B cell (primary cell): ENCODE measurements at regions not wholly inside any gene's neighbourhood (a gene's known extent, or its start where the extent isn't known, plus 50 kb on each side); places are given as distances from the start of the nearest gene placed in this dataset.

ENCODE experiments used
- ATAC-seq: fragments of 200-7000 bp; cut with Tn5 transposase; one replicate; pipeline ENCODE4 v1.10.0; 2021; ENCODE audit warnings: low read depth, mild to moderate bottlenecking, moderate number of reproducible peaks, moderate library complexity
- CTCF ChIA-PET: fragments of 350-600 bp; sonication (Branson Sonifier 250); formaldehyde crosslinking; loops from one replicate; lab custom pipeline; 2021; ENCODE audit warnings: antibody characterized with exemption, inconsistent platforms; lab: Charles Lee
- POLR2A ChIA-PET: fragments of 350-600 bp; sonication (Branson Sonifier 250); formaldehyde crosslinking; loops from one replicate; lab custom pipeline; 2021; ENCODE audit warnings: antibody characterized with exemption; lab: Charles Lee
- DNase-seq: peaks from one replicate; pipeline ENCODE4 v3.0.0; 2013
- H2AFZ ChIP-seq: 2 replicates; pipeline ENCODE4 v1.6.1; 2012; ENCODE audit warnings: mild to moderate bottlenecking, low read depth, low read length; ENCODE audit not compliant: insufficient read depth, poor library complexity, severe bottlenecking
- H3K27ac ChIP-seq, 2 donors: 1 replicate in 1 of 2; 2 replicates in 1 of 2; pipeline ENCODE4 v1.5.1; 2012 to 2013; ENCODE audit warnings: low read length in 2 of 2, mild to moderate bottlenecking in 2 of 2, moderate library complexity in 1 of 2
- H3K27me3 ChIP-seq, 4 experiments: fragments of 200-600 bp in 1 of 4; sonication (generic) in 1 of 4; replicated peaks in 1 of 4; 1 replicate in 2 of 4; 2 replicates in 2 of 4; pipeline versions ENCODE4 v1.6.1 to v1.7.0; 2013 to 2016; ENCODE audit warnings: low read length in 3 of 4, mild to moderate bottlenecking in 2 of 4, mixed read lengths in 1 of 4, moderate library complexity in 1 of 4; ENCODE audit not compliant: insufficient read depth in 4 of 4, control insufficient read depth in 3 of 4; ENCODE audit errors: control extremely low read depth in 1 of 4
- H3K36me3 ChIP-seq, 2 experiments: replicated peaks in 1 of 2; 1 replicate in 1 of 2; 2 replicates in 1 of 2; pipeline versions ENCODE4 v1.6.1 to v1.7.1; 2013; ENCODE audit warnings: low read length in 1 of 2; ENCODE audit not compliant: insufficient read depth in 2 of 2, control insufficient read depth in 1 of 2; ENCODE audit errors: control extremely low read depth in 1 of 2, extremely low read depth in 1 of 2
- H3K4me1 ChIP-seq, 2 donors: fragments of 200-600 bp in 1 of 2; sonication (generic) in 1 of 2; 1 replicate in 1 of 2; 2 replicates in 1 of 2; pipeline versions ENCODE4 v1.5.1 to v1.6.1; 2013 to 2017; ENCODE audit warnings: low read length in 2 of 2; ENCODE audit not compliant: control insufficient read depth in 2 of 2, insufficient read depth in 2 of 2
- H3K4me2 ChIP-seq: replicated peaks from 2 replicates; pipeline ENCODE3; 2012; ENCODE audit warnings: mild to moderate bottlenecking, low read depth, low read length; ENCODE audit not compliant: poor library complexity, severe bottlenecking
- H3K4me3 ChIP-seq, 5 experiments: fragments of 200-600 bp in 1 of 5; sonication (generic) in 1 of 5; 1 replicate in 3 of 5; 2 replicates in 2 of 5; pipeline versions ENCODE4 v1.5.1 to v1.7.0; 2011 to 2016; ENCODE audit warnings: low read length in 4 of 5, mild to moderate bottlenecking in 4 of 5, low read depth in 2 of 5, control low read depth in 1 of 5, moderate library complexity in 1 of 5; ENCODE audit not compliant: insufficient read depth in 1 of 5; ENCODE audit errors: control extremely low read depth in 1 of 5, extremely low read depth in 1 of 5
- H3K79me2 ChIP-seq: fragments of 200-600 bp; sonication (generic); one replicate; pipeline ENCODE4 v1.6.0; 2016; ENCODE audit warnings: low read length; ENCODE audit not compliant: control insufficient read depth, insufficient read depth
- H3K9ac ChIP-seq: fragments of 200-600 bp; sonication (generic); 2 replicates; pipeline ENCODE4 v1.6.1; 2017; ENCODE audit warnings: mild to moderate bottlenecking, low read length, moderate library complexity
- H3K9me3 ChIP-seq, 3 donors: one replicate each; pipeline versions ENCODE4 v1.6.1 to v1.7.1; 2013; ENCODE audit warnings: low read length in 2 of 3; ENCODE audit not compliant: control insufficient read depth in 2 of 3, insufficient read depth in 1 of 3; ENCODE audit errors: control extremely low read depth in 1 of 3
- H4K20me1 ChIP-seq: 2 replicates; pipeline ENCODE4 v1.6.0; 2012; ENCODE audit warnings: mild to moderate bottlenecking, low read length; ENCODE audit not compliant: insufficient read depth, control insufficient read depth, poor library complexity, severe bottlenecking
- H3K27ac Mint-ChIP-seq: one replicate; pipeline ENCODE4 v1.8.0; 2021; ENCODE audit warnings: mixed read lengths
- H3K27me3 Mint-ChIP-seq: one replicate; pipeline ENCODE4 v1.8.0; 2021; ENCODE audit warnings: mixed read lengths
- H3K4me1 Mint-ChIP-seq: one replicate; pipeline ENCODE4 v1.8.0; 2021; ENCODE audit warnings: mixed read lengths
- H3K4me3 Mint-ChIP-seq: one replicate; pipeline ENCODE4 v1.8.0; 2021; ENCODE audit warnings: mixed read lengths
- H3K9me3 Mint-ChIP-seq: one replicate; pipeline ENCODE4 v1.8.0; 2022; ENCODE audit warnings: mixed read lengths; ENCODE audit not compliant: insufficient read depth
- CTCF ChIP-seq: fragments of 200-600 bp; IDR thresholded peaks from one replicate; pipeline ENCODE4 v1.8.0; 2022; ENCODE audit warnings: antibody characterized with exemption, mild to moderate bottlenecking
- EZH2 ChIP-seq: IDR thresholded peaks from 2 replicates; pipeline ENCODE4 v1.6.1; 2012; ENCODE audit warnings: borderline replicate concordance, low read depth, mild to moderate bottlenecking, moderate library complexity, low read length; ENCODE audit not compliant: insufficient read depth, poor library complexity, severe bottlenecking
- WGBS: methylation state at CpG from one replicate; pipeline ENCODE4 v1.1.5; 2013; ENCODE audit warnings: missing lambda C conversion rate; ENCODE audit not compliant: insufficient coverage; 5-methylcytosine and 5-hydroxymethylcytosine counted together
- intact Hi-C: fragments of 100-400 bp; cut with micrococcal nuclease; formaldehyde crosslinking; loops from one replicate; pipeline ENCODE4 v1.10.0; 2022

- H3K4me1 Mint-ChIP-seq: no peaks in the 10 kb centered on the region
- ATAC-seq (no peak), DNase-seq (no peak)
- POLR2A ChIA-PET: no interaction called here
- Histone ChIP-seq H3K4me2 (no peak overlapping the region), H3K27me3 (no peaks in the 10 kb centered on the region), H3K36me3 (no peaks in the 10 kb centered on the region), H3K4me1 (no peaks in the 10 kb centered on the region), H3K27ac (no peak overlapping the region), H4K20me1 (no peaks in the 10 kb centered on the region), H3K79me2 (no peaks in the 10 kb centered on the region), H3K9ac (no peak overlapping the region), H2AFZ (no peak overlapping the region), H3K4me3 (no peak overlapping the region), H3K9me3 (no peaks in the 10 kb centered on the region)
- H3K4me3 Mint-ChIP-seq: no peak overlapping the region
- H3K9me3 Mint-ChIP-seq: no peaks in the 10 kb centered on the region
- TF ChIP-seq EZH2: no peak
- no peak for TF ChIP-seq CTCF
- WGBS: 78% methylated on average over 3 of the region's 6 CpGs
- peaks cover 10% of the 10 kb centered on the region for H3K27me3 Mint-ChIP-seq
- H3K27ac Mint-ChIP-seq: no peak overlapping the region
- CTCF ChIA-PET: no interaction called here
- intact Hi-C loops: no loop called here
Observed at GRCh38 chr5:158275511-158275910, 416.6 kb upstream of the CLINT1 start.

- Histone ChIP-seq H3K9ac (no peak overlapping the region), H3K27ac (no peak overlapping the region), H3K36me3 (no peaks in the 10 kb centered on the region), H2AFZ (no peak overlapping the region), H3K4me1 (no peaks in the 10 kb centered on the region), H4K20me1 (no peaks in the 10 kb centered on the region), H3K27me3 (no peaks in the 10 kb centered on the region), H3K4me3 (no peak overlapping the region), H3K4me2 (no peak overlapping the region), H3K9me3 (peaks cover 0 to 5% (median 0%) of the 10 kb centered on the region in 3 donors), H3K79me2 (no peaks in the 10 kb centered on the region)
- H3K9me3 Mint-ChIP-seq: no peaks in the 10 kb centered on the region
- no peak for TF ChIP-seq CTCF
- no peak for TF ChIP-seq EZH2
- ChIA-PET CTCF (no interaction called here), POLR2A (no interaction called here)
- peaks cover 10% of the 10 kb centered on the region for H3K27me3 Mint-ChIP-seq
- ATAC-seq: no peak
- WGBS: 82% methylated on average over 5 of the region's 6 CpGs
- no peak overlapping the region for H3K4me3 Mint-ChIP-seq
- H3K27ac Mint-ChIP-seq: no peak overlapping the region
- no peaks in the 10 kb centered on the region for H3K4me1 Mint-ChIP-seq
- intact Hi-C loops: no loop called here
- no peak for DNase-seq
Observed at GRCh38 chr5:158273035-158273434, 414.1 kb upstream of the CLINT1 start.
